ENCODE measurements at regions not wholly inside any gene's neighbourhood (a gene's known extent, or its start where the extent isn't known, plus 50 kb on each side); places are given as distances from the start of the nearest gene placed in this dataset.

DNA sequence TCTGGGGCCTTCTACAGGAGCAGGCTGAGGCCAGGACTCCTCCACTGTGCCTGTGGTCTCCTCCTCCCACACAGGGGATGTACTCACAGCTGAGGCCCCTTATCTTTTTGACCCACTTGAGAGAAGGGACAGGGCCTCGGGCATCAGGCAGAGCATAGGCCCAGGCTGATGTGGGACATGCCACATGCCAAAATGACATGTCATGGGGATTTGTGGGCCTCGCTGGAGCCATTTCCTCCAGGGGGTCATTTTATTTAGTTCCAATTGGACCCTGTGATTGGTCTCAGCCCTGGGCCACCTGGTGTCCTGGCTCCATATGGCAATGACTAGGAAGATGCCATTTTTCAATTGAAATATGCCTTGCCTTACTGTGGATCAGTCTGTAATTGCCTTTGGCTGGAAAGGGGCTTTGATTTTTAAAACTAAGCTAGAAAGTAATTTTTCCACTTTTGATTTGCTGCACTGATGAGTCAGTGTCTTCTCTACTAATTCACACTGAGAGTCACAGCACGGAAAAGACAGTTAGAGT lies 171.1 kb upstream of the NAV2 start:
- no peak for DNase-seq (ENCODE audit: low read depth)
- H3K4me3 ChIP-seq (ENCODE audit: low read depth, low read length): no peak overlapping the region

DNA sequence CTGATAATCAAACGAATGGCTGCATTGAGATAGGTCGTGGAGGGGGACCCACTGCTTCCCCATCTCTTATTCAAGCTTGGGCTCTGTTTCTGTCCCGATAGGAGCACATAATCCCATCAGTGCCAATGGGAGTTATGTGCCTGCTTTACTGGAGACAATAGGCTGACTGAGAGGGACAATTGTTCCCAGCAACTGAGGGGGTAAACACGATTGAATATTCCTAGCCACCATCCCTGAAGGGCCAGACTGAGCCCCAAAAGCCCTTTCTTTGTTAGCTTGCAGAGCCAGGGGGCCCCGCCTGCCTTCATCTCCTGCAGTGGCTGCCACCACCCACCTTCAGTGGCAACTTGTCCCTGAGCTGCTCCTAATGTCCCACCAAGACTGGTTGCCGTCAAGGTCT lies 172.8 kb upstream of the NAV2 start:
- DNase-seq (ENCODE audit: low read depth): no peak
- no peak overlapping the region for H3K4me3 ChIP-seq (ENCODE audit: low read depth, low read length)

GRCh38 chr11:19537803-19538453 lies 174.7 kb upstream of the NAV2 start:
- no peak overlapping the region for H3K4me3 ChIP-seq (ENCODE audit: low read depth, low read length)
- DNase-seq (ENCODE audit: low read depth): no peak

GRCh38 chr11:19536131-19536530 lies 176.5 kb upstream of the NAV2 start:
- no peak overlapping the region for H3K4me3 ChIP-seq (ENCODE audit: low read depth, low read length)
- no peak for DNase-seq (ENCODE audit: low read depth)

GRCh38 chr11:19530505-19530904 lies 182.1 kb upstream of the NAV2 start:
- DNase-seq (ENCODE audit: low read depth): no peak
- no peak overlapping the region for H3K4me3 ChIP-seq (ENCODE audit: low read depth, low read length)

GRCh38 chr11:19526119-19526518 lies 186.5 kb upstream of the NAV2 start:
- DNase-seq (ENCODE audit: low read depth): no peak
- no peak overlapping the region for H3K4me3 ChIP-seq (ENCODE audit: low read depth, low read length)

GRCh38 chr11:19525714-19526113 lies 186.9 kb upstream of the NAV2 start:
- no peak for DNase-seq (ENCODE audit: low read depth)

DNA sequence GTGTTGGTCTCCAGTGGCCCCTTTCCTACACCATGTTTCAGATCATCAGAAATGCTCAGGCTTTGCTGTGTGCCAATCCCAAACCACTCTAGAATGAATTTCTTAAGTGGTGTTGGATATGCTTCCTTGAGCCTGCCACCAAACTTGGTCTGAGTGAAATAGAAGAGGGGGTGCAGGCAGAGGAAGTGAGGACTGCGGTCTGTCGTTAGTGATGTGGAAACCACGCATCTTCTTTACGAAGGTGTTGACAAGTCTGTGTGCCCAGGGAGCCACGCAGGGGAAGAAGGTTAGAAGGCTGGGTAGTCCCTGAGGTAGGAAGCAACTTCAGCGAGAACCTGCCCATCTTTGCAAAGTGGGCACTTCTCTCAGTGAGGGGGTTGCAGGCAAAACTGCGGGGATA lies 187.4 kb upstream of the NAV2 start:
- H3K4me3 ChIP-seq (ENCODE audit: low read depth, low read length): no peak overlapping the region
- no peak for DNase-seq (ENCODE audit: low read depth)

More at GRCh38 chr11:19525714-19526113, 186.9 kb upstream of the NAV2 start:
- no peak overlapping the region for H3K4me3 ChIP-seq (ENCODE audit: low read depth, low read length)

DNA sequence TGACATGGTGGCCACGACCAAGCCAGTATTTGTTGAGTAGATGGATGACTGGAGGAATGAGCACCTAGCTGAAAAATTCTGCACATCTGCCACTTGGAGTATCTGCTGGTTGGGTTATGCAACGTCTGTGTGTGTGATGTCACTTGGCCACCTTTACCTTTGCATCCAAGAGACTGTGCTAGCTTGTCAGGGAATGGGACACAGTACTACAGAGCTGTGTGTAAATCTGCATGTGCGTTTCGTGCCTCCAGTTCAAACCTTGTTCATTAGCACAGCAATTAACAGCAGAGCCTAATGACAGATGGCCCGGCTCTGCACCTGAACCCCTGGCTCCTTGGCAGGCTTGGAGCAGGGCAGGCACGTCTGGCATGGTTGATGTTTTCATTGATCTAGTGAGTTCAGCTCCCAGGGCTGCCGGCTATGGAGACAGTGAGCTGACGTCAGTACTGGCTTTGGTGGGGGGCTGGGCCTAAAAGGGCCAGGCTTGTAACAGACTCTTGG lies 188.4 kb upstream of the NAV2 start:
- no peak overlapping the region for H3K4me3 ChIP-seq (ENCODE audit: low read depth, low read length)
- DNase-seq (ENCODE audit: low read depth): no peak

DNA sequence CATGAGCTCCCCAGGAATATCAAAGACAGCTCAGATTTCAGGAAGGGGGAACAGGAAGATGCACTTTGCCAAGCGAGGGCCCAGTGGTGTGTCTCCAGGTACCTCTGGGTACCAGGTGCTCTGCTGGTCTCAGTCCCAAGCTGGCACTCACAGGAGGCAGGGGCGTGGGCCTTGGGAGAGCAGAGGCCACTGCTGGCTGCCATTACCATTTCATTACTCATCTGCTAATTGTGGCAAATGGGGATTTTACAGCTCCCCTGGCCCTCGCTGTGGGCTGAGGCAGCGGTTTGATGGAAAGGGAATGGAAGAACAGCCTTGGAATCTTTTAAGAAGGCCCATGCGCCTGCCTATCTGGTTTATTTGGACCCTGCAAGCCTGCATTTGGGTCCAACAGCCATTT lies 192.0 kb upstream of the NAV2 start:
- no peak overlapping the region for H3K4me3 ChIP-seq (ENCODE audit: low read depth, low read length)
- DNase-seq (ENCODE audit: low read depth): no peak

- no peak for DNase-seq (ENCODE audit: low read depth)
- H3K4me3 ChIP-seq (ENCODE audit: low read depth, low read length): no peak overlapping the region
Measured at GRCh38 chr11:19519912-19520641, 192.6 kb upstream of the NAV2 start.

- no peak for DNase-seq (ENCODE audit: low read depth)
- no peak overlapping the region for H3K4me3 ChIP-seq (ENCODE audit: low read depth, low read length)
Measured at GRCh38 chr11:19519353-19519752, 193.3 kb upstream of the NAV2 start.

DNA sequence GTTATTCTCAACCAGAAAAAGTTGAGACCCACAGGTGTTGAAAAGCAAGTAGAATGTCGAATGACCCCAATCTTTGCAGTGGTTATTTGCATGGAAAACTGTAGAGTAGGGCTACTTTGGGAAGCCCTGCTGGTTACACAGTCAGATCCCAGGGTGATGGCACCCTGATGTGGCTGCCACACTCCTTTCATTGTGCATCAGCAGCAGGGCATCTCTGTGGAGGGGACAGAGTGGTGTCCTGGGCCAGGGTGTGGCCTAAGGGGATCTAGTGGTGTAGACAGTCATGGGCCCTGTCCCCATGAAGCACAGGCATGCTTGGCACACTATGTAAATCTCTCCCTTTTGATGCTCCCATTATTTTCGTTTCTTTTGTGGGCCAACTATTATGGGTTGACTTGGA lies 199.4 kb upstream of the NAV2 start:
- H3K4me3 ChIP-seq (ENCODE audit: low read depth, low read length): no peak overlapping the region
- no peak for DNase-seq (ENCODE audit: low read depth)

DNA sequence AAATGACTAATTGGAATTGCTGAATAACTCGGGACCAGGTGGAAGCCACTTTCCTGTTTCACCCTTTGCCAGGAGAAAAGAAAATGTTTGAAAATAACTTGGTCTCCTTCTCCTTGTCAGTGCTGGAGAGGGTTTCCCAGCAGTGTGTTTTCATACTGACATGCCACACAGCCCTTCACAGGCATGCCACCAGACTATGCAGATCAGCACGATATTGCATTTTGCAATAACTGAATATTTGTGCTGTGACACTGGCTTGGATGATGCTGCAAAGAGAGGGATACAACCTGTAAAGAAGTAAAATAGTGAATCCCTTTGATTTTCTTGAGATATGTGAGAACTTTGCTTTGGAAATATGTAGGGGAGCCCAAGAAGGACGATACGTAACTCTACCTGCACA lies 200.0 kb upstream of the NAV2 start:
- no peak for DNase-seq (ENCODE audit: low read depth)
- no peak overlapping the region for H3K4me3 ChIP-seq (ENCODE audit: low read depth, low read length)

- no peak for DNase-seq (ENCODE audit: low read depth)
- H3K4me3 ChIP-seq (ENCODE audit: low read depth, low read length): no peak overlapping the region
Measured at GRCh38 chr11:19511413-19512183, 201.0 kb upstream of the NAV2 start.

DNA sequence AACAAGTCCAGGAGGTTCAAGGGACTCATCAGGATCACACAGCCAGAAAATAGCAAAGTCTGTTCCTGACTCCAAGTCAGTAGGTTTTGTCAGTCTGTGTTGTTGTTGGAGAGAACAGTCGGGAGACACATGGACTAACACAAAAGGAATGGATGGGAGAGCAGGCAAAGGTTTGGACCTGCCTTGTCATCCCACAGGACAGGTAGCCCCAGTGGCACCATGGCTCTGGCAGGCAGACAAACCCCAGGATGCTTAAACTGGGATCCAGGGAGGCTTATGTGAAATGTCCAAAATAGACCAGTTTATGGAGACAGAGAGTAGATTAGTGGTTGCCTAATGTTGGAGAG lies 201.6 kb upstream of the NAV2 start:
- DNase-seq (ENCODE audit: low read depth): no peak

DNA sequence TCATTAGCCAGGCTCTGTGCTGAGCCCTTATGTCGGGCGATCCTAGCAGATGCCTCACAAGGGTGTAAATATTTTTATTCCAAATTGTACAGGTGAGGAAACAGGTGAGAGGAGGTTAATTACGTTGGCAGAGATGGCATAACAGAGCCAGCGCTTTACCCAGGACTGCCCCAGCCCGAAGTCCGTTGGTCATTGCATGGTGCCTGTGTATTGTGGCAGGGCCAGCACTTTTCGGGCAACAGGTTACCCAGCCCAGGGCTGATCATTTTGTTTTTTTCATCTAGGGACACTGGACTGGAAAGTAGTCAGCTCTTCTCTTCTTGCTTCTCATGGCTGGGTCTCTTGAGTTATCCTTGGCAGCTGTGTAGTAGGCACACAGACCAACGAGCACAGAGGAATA lies 202.2 kb upstream of the NAV2 start:
- no peak for DNase-seq (ENCODE audit: low read depth)

More for the DNA sequence above, 201.6 kb upstream of the NAV2 start:
- H3K4me3 ChIP-seq (ENCODE audit: low read depth, low read length): no peak overlapping the region

GRCh38 chr11:19509215-19509614 lies 203.4 kb upstream of the NAV2 start:
- no peak for DNase-seq (ENCODE audit: low read depth)
- no peak overlapping the region for H3K4me3 ChIP-seq (ENCODE audit: low read depth, low read length)

More for the DNA sequence above, 202.2 kb upstream of the NAV2 start:
- no peak overlapping the region for H3K4me3 ChIP-seq (ENCODE audit: low read depth, low read length)

GRCh38 chr11:19508165-19508564 lies 204.5 kb upstream of the NAV2 start:
- no peak overlapping the region for H3K4me3 ChIP-seq (ENCODE audit: low read depth, low read length)
- no peak for DNase-seq (ENCODE audit: low read depth)

- no peak overlapping the region for H3K4me3 ChIP-seq (ENCODE audit: low read depth, low read length)
- no peak for DNase-seq (ENCODE audit: low read depth)
Measured at GRCh38 chr11:19506816-19507486, 205.7 kb upstream of the NAV2 start.

All from skeletal muscle cell (primary cell).